Right lobe of liver (tissue), 6 donors: ENCODE measurements at regions not wholly inside any gene's neighbourhood (a gene's known extent, or its start where the extent isn't known, plus 50 kb on each side); places are given as distances from the start of the nearest gene placed in this dataset.
"Not testable (repeated sequence)": the region's sequence is repeated elsewhere in the genome, so short reads cannot be mapped to it uniquely, and the experiment has no call there.

Experiments
- ATAC-seq, 4 donors: fragments of 200-7000 bp; cut with Tn5 transposase; one replicate each; pipeline ENCODE4 v1.9.1; 2020; ENCODE audit warnings: mild to moderate bottlenecking in 4 of 4, moderate library complexity in 4 of 4
- DNase-seq, 3 donors: peaks; one replicate each; pipeline ENCODE4 v3.0.0-alpha.2; 2020
- H3K27ac ChIP-seq, 3 donors: fragments of 200-600 bp; one replicate each; pipeline ENCODE4 v1.8.0; 2022
- H3K27me3 ChIP-seq, 2 donors: fragments of 200-600 bp; one replicate each; pipeline ENCODE4 v1.8.0; 2022
- H3K36me3 ChIP-seq, 4 donors: fragments of 200-600 bp; sonication (generic) in 1 of 4; one replicate each; pipeline versions ENCODE4 v1.5.1 to v1.8.0; 2017 to 2022; ENCODE audit warnings: control low read depth in 1 of 4
- H3K4me1 ChIP-seq, 4 donors: fragments of 200-600 bp; sonication (generic) in 1 of 4; one replicate each; pipeline versions ENCODE4 v1.5.1 to v1.8.0; 2017 to 2022; ENCODE audit warnings: control low read depth in 1 of 4
- H3K4me3 ChIP-seq, 3 donors: fragments of 200-600 bp; one replicate each; pipeline ENCODE4 v1.8.0; 2022
- H3K9me3 ChIP-seq, 4 donors: fragments of 200-600 bp; sonication (generic) in 1 of 4; one replicate each; pipeline versions ENCODE4 v1.5.1 to v1.8.0; 2017 to 2022; ENCODE audit warnings: control low read depth in 1 of 4
- POLR2A ChIP-seq: fragments of 450-650 bp; IDR thresholded peaks from one replicate; pipeline ENCODE4 v1.6.1; 2017; ENCODE audit warnings: antibody characterized with exemption, mild to moderate bottlenecking
- WGBS: methylation state at CpG from one replicate; pipeline ENCODE4 v1.1.6; 2018; ENCODE audit warnings: low coverage, low lambda C conversion rate; ENCODE audit not compliant: insufficient coverage; ENCODE audit errors: missing lambda C conversion rate; 5-methylcytosine and 5-hydroxymethylcytosine counted together
- intact Hi-C, 2 donors: fragments of 100-400 bp; cut with DNase I; formaldehyde crosslinking; loops; one replicate each; pipeline versions ENCODE4 v1.11.2 to v1.14.1; 2022
- TF ChIP-seq, protein P1 (sequence below), 4 donors: fragments of 200-600 bp in 3 of 4; fragments of 450-650 bp in 1 of 4; IDR thresholded peaks; one replicate each; pipeline versions ENCODE4 v1.5.1 to v1.8.0; 2016 to 2022; ENCODE audit warnings: antibody characterized with exemption in 4 of 4, mild to moderate bottlenecking in 2 of 4
- donor health status: DM: no; HTN: yes; CAD: no.
- donor health status: DM: no; HTN: no; CAD: no.
- donor health status: DM: no; HTN: no; CAD: no.
- donor health status: DM: no; HTN: yes; CAD: no.
- donor health status: DM: no; HTN: yes; CAD: no.

GRCh38 chr1:192459467-192459866 is 116.1 kb upstream of the RGS1 start:
- H3K4me3 ChIP-seq, result no peak overlapping the region
- no peaks in the 10 kb centered on the region for H3K4me1 ChIP-seq
- intact Hi-C loops, result no loop called here
- ATAC-seq (no peak), DNase-seq (no peak)
- no peak for TF ChIP-seq POLR2A
- TF ChIP-seq, protein P1, sequence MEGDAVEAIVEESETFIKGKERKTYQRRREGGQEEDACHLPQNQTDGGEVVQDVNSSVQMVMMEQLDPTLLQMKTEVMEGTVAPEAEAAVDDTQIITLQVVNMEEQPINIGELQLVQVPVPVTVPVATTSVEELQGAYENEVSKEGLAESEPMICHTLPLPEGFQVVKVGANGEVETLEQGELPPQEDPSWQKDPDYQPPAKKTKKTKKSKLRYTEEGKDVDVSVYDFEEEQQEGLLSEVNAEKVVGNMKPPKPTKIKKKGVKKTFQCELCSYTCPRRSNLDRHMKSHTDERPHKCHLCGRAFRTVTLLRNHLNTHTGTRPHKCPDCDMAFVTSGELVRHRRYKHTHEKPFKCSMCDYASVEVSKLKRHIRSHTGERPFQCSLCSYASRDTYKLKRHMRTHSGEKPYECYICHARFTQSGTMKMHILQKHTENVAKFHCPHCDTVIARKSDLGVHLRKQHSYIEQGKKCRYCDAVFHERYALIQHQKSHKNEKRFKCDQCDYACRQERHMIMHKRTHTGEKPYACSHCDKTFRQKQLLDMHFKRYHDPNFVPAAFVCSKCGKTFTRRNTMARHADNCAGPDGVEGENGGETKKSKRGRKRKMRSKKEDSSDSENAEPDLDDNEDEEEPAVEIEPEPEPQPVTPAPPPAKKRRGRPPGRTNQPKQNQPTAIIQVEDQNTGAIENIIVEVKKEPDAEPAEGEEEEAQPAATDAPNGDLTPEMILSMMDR (IDR thresholded peaks at IDR 0.05), result no peak
- no peaks in the 10 kb centered on the region for H3K36me3 ChIP-seq
- H3K9me3 ChIP-seq, result no peaks in the 10 kb centered on the region
- no peaks in the 10 kb centered on the region for H3K27me3 ChIP-seq
- H3K27ac ChIP-seq, result no peak overlapping the region

DNA sequence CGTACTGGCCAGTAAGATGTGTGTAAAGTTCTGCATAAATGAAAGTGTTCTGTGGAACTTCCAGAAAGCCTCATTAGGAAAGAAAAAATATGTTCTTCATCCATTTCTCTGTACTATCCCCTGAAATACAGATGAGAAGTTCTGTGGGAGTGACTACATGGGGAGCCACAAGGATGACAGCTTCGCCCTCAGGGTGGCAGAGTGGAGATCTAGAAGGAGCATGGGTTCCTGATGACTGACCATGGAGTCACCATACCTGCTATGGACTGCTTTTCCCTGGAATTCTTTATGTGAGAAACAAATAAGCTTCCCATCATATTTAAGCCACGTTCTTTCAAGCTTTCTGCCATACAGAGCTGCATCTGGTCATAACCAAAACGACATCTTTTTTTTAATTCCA is 113.9 kb upstream of the RGS1 start:
- Histone ChIP-seq H3K27me3 (no peaks in the 10 kb centered on the region), H3K4me3 (no peak overlapping the region), H3K36me3 (no peaks in the 10 kb centered on the region), H3K9me3 (no peaks in the 10 kb centered on the region), H3K27ac (no peak overlapping the region), H3K4me1 (no peaks in the 10 kb centered on the region)
- WGBS, result 51% methylated on average over 4 of the region's 4 CpGs
- DNase-seq (no peak), ATAC-seq (no peak)
- intact Hi-C loops, result no loop called here
- TF ChIP-seq, protein P1 (IDR thresholded peaks at IDR 0.05), result no peak
- TF ChIP-seq POLR2A, result no peak

DNA sequence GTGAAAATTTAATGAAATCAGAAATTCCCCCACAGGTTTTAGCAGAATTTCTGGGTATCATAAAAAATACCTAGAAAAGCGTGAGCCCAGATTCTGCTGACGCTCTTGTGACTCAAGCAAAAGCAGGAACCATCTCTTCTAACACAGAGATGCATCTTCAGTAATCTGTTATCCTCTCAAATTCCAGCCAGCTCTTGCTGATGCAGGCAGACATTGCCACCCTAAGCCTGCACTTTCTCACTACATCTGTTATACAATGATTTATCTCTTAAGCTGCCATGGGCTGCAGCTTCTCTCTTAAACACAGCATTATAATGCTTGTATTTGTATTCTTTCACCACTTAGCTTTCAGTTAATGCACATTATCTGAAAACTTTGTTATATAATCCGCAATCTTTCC is 113.0 kb upstream of the RGS1 start:
- intact Hi-C loops, result no loop called here
- ATAC-seq (no peak), DNase-seq (no peak)
- TF ChIP-seq POLR2A, result no peak
- TF ChIP-seq, protein P1 (IDR thresholded peaks at IDR 0.05), result no peak
- Histone ChIP-seq H3K4me3 (no peak overlapping the region), H3K27me3 (no peaks in the 10 kb centered on the region), H3K9me3 (no peaks in the 10 kb centered on the region), H3K4me1 (no peaks in the 10 kb centered on the region), H3K27ac (no peak overlapping the region), H3K36me3 (no peaks in the 10 kb centered on the region)
- WGBS, result 70% methylated on average over 3 of the region's 3 CpGs

DNA sequence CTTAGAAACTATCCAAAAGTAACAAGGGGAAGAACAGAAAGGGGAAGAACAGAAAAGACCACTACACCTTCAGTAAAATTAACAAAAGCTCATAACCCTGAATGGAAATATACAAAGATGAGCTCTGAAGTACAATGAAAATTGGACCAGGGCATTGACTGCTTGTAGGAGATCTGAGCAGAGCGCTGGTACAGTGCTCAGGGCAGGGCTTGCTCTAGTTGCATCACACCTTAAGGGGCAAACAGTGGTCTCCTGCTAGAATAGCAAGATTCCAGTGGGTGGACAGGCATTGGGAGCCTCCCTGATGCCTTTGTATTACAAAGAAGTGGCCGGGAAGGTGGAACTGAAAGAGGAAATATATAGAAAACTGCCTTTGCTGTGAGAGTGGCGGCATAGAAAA is 111.9 kb upstream of the RGS1 start:
- no peaks in the 10 kb centered on the region for H3K4me1 ChIP-seq
- TF ChIP-seq, protein P1 (IDR thresholded peaks at IDR 0.05), result no peak
- no peak for TF ChIP-seq POLR2A
- intact Hi-C loops, result no loop called here
- no peaks in the 10 kb centered on the region for H3K9me3 ChIP-seq
- no peak overlapping the region for H3K27ac ChIP-seq
- DNase-seq (no peak), ATAC-seq (no peak)
- no peak overlapping the region for H3K4me3 ChIP-seq
- no peaks in the 10 kb centered on the region for H3K27me3 ChIP-seq
- H3K36me3 ChIP-seq, result no peaks in the 10 kb centered on the region
- 65% methylated on average over 2 of the region's 3 CpGs for WGBS

- H3K27ac ChIP-seq, H3K4me1 ChIP-seq, H3K4me3 ChIP-seq, H3K27me3 ChIP-seq, ATAC-seq, intact Hi-C loops, H3K9me3 ChIP-seq, DNase-seq, H3K36me3 ChIP-seq: not testable (repeated sequence)
- 54% methylated on average over 4 of the region's 4 CpGs for WGBS
Observed at GRCh38 chr1:192465221-192465620, 110.4 kb upstream of the RGS1 start.
